ENCODE measurements at regions not wholly inside any gene's neighbourhood (a gene's known extent, or its start where the extent isn't known, plus 50 kb on each side); places are given as distances from the start of the nearest gene placed in this dataset.

- TF ChIP-seq, protein P1, sequence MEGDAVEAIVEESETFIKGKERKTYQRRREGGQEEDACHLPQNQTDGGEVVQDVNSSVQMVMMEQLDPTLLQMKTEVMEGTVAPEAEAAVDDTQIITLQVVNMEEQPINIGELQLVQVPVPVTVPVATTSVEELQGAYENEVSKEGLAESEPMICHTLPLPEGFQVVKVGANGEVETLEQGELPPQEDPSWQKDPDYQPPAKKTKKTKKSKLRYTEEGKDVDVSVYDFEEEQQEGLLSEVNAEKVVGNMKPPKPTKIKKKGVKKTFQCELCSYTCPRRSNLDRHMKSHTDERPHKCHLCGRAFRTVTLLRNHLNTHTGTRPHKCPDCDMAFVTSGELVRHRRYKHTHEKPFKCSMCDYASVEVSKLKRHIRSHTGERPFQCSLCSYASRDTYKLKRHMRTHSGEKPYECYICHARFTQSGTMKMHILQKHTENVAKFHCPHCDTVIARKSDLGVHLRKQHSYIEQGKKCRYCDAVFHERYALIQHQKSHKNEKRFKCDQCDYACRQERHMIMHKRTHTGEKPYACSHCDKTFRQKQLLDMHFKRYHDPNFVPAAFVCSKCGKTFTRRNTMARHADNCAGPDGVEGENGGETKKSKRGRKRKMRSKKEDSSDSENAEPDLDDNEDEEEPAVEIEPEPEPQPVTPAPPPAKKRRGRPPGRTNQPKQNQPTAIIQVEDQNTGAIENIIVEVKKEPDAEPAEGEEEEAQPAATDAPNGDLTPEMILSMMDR (IDR thresholded peaks at IDR 0.05 in 8 of 11, conservative IDR thresholded peaks at IDR 0.05 in 3 of 11) = no peak
- TF ChIP-seq POLR2A (IDR thresholded peaks at IDR 0.05) = no peak
- no peak for TF ChIP-seq POLR2AphosphoS5 (IDR thresholded peaks at IDR 0.05)
Observed at GRCh38 chr18:77980275-77980674, 730.6 kb downstream of the GALR1 start.

Data from spleen (tissue), 7 donors.